Stimulated activated CD8-positive, alpha-beta memory T cell treated with anti-CD3 and anti-CD28 coated beads, Interleukin-7, amount 100 ng/mL, for 4 hours (primary cell): ENCODE measurements at regions not wholly inside any gene's neighbourhood (a gene's known extent, or its start where the extent isn't known, plus 50 kb on each side); places are given as distances from the start of the nearest gene placed in this dataset.
"Not testable (repeated sequence)": the region's sequence is repeated elsewhere in the genome, so short reads cannot be mapped to it uniquely, and the experiment has no call there.

Experiments
- DNase-seq, 2 donors: peaks; one replicate each; pipeline ENCODE4 v3.0.0-alpha.2; 2020; ENCODE audit warnings: low read depth in 2 of 2

GRCh38 chr1:245062741-245063305 lies 92.0 kb upstream of the KIF26B start:
- DNase-seq: no peak

- DNase-seq: not testable (repeated sequence)
These were observed 93.0 kb upstream of the KIF26B start for GRCh38 chr1:245061808-245062207.

GRCh38 chr1:245060684-245061374 lies 94.0 kb upstream of the KIF26B start:
- DNase-seq: no peak

GRCh38 chr1:245059806-245060424 lies 94.9 kb upstream of the KIF26B start:
- no peak for DNase-seq

GRCh38 chr1:245058882-245059281 lies 95.9 kb upstream of the KIF26B start:
- no peak for DNase-seq

GRCh38 chr1:245058436-245058835 lies 96.3 kb upstream of the KIF26B start:
- DNase-seq: no peak

- DNase-seq: no peak
These were observed 97.9 kb upstream of the KIF26B start for GRCh38 chr1:245056913-245057312.

- not testable (repeated sequence) for DNase-seq
These were observed 98.5 kb upstream of the KIF26B start for GRCh38 chr1:245056296-245056695.

- DNase-seq: no peak
These were observed 99.0 kb upstream of the KIF26B start for GRCh38 chr1:245055752-245056151.

- no peak for DNase-seq
These were observed 100.1 kb upstream of the KIF26B start for GRCh38 chr1:245054507-245055270.

- no peak for DNase-seq
These were observed 100.7 kb upstream of the KIF26B start for GRCh38 chr1:245054105-245054504.

GRCh38 chr1:245052258-245052657 lies 102.5 kb upstream of the KIF26B start:
- no peak for DNase-seq

GRCh38 chr1:245051349-245052221 lies 103.2 kb upstream of the KIF26B start:
- no peak for DNase-seq

GRCh38 chr1:245046769-245047168 lies 108.0 kb upstream of the KIF26B start:
- DNase-seq: no peak

GRCh38 chr1:245046315-245046714 lies 108.5 kb upstream of the KIF26B start:
- DNase-seq: no peak

- DNase-seq: no peak
These were observed 109.5 kb upstream of the KIF26B start for GRCh38 chr1:245045087-245045881.

- DNase-seq: no peak
These were observed 111.2 kb upstream of the KIF26B start for GRCh38 chr1:245043611-245043940.

GRCh38 chr1:245041058-245041698 lies 113.6 kb upstream of the KIF26B start:
- DNase-seq: no peak

GRCh38 chr1:245039196-245039595 lies 115.6 kb upstream of the KIF26B start:
- no peak for DNase-seq

GRCh38 chr1:245036102-245036501 lies 118.7 kb upstream of the KIF26B start:
- DNase-seq: no peak
